GM12874 (cell line): ENCODE measurements at regions not wholly inside any gene's neighbourhood (a gene's known extent, or its start where the extent isn't known, plus 50 kb on each side); places are given as distances from the start of the nearest gene placed in this dataset.

Experiments used
- TF ChIP-seq, protein P1 (sequence below): IDR thresholded peaks from 2 replicates; pipeline ENCODE4 v1.5.1; 2011; ENCODE audit warnings: low read depth, mild to moderate bottlenecking, control low read depth, low read length, moderate library complexity; ENCODE audit not compliant: insufficient read depth

DNA sequence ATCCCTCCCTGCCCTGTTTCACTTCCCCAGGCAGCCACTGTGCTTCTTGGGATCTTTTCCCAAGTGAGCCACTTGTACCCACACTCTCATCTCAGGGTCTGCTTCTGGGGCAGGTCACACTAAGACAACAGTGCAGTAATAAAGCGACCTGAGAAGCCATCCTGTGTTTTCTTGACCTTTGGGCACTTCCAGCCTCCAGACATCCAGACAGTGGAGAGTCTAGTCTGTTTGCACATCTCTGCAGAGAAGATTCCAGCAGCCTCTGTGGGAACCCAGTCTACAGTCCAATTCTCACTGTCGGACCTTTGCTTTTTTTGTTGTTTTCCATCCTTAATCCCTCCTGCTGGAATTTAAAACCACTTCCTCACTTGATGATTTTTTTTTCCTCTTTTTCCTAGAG is 50.3 kb upstream of the ATP6AP2 start:
- TF ChIP-seq, protein P1, sequence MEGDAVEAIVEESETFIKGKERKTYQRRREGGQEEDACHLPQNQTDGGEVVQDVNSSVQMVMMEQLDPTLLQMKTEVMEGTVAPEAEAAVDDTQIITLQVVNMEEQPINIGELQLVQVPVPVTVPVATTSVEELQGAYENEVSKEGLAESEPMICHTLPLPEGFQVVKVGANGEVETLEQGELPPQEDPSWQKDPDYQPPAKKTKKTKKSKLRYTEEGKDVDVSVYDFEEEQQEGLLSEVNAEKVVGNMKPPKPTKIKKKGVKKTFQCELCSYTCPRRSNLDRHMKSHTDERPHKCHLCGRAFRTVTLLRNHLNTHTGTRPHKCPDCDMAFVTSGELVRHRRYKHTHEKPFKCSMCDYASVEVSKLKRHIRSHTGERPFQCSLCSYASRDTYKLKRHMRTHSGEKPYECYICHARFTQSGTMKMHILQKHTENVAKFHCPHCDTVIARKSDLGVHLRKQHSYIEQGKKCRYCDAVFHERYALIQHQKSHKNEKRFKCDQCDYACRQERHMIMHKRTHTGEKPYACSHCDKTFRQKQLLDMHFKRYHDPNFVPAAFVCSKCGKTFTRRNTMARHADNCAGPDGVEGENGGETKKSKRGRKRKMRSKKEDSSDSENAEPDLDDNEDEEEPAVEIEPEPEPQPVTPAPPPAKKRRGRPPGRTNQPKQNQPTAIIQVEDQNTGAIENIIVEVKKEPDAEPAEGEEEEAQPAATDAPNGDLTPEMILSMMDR, result no peak

DNA sequence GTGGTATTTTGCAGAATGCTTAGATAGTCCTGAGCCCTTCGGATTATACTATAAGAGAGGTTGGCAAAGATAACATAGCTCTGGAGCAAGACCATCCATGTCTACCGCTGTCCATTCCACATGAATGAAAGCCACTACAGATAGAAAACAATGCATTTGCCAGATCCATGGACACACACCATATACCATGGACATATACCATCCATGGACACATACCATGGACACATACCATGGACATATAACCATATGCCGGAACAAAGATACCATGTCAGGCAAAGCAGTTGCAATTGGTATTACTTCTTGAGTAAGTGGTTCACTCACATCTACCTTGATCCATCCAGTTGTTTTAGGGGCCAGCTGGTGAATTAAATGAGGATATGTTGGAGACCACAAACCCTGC is 53.2 kb upstream of the ATP6AP2 start:
- TF ChIP-seq, protein P1, result no peak

DNA sequence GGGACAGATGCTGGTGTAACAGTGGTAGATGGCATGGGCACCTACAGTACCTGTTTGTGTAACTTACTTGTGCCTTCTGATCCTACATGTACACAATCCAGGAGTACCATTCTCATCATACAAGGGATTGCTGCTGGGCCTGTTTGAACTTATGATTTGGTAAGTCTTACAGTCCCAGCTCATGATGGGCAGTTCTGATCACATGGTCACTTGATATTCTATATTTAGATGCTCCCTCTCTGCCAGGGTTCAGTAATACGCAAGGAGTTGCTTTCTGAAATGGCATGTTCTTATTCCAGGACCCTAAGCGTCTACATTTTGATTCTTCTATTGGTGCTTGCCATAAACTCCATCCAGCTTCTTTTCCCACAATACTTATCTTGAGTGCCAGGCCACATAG is 54.4 kb upstream of the ATP6AP2 start:
- TF ChIP-seq, protein P1, result no peak

DNA sequence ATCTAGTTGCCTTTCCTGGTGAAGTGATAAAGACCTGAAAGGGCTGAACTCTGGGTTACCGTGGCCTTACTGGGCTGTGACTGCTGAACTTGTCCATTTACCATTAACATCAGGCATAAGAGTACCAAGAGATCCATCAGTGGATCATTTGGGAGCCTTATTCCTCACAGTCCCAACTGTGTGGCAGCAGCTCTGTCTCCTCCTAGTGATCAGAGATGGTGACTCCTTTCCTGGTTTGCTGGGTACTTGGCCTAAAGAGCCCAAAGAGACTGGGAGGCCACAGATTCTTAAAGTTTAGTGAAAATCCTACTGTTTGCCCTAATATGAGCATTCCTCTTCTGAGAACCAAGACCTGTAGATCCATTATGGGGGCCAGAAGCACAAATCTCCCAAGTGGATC is 56.3 kb upstream of the ATP6AP2 start:
- TF ChIP-seq, protein P1, result no peak

DNA sequence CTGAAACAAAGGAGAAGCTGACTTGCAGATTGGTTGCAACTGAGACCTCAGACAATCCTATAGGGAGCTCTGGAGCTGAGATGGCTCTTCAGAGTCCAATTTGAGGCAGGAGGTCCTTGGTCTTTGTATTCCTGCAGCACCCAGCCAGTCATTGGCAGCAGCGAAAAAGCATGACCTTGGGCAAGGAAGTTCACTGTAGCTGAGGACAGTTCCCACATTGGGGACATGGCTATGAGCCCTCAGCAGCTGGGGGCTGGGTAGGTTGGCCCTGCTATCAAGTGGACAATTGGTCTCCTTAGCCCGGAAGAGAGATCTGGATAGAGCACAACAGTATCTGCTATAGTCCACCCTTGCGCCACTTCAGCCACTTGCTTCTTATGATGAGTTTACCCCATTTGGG is 56.9 kb upstream of the ATP6AP2 start:
- TF ChIP-seq, protein P1, result no peak

DNA sequence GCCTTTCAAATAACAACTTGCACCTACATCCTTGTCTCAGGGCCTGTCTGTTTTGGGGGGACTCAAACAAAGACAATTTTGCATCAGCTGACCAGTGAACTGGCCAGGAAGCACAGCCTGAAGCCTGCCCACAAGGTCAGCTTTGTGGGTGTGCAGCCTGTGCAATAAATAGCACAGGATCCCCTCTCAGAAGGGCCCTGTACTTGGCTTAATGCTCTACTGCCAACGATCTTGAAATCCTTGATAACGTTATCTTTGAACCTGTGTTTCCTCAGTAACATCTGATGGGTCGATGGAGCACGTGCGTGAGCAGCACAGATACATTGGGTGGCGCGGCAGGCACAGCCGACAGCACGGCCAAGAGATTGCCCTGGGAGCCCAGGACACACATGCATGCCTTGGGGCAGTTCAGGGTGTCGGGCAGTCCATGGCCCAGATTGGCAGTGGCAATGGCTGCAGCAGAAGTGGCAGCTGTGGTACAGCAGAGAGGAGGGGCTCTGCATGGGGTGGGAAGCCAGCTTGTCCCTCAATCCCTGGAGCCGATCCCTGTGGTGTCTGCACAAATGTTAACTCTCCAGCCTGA is 58.8 kb upstream of the ATP6AP2 start:
- TF ChIP-seq, protein P1, result no peak

DNA sequence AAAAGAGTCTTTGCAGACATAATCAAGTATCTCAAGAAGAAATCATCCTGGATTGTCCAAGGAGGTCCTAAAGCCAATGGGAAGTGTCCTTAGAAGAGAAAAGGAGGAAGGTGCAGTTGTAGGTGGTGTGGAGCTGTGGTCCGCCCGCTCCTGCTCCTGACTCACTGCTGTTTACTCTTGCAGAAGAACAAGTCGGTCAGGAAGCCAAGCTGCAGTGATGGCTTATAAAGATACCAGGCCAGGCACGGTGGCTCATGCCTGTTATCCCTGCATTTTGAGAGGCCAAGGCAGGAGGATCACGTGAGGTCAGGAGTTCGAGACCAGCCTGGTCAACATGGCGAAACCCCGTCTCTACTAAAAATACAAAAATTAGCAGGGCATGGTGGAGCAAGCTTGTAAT is 66.4 kb upstream of the ATP6AP2 start:
- TF ChIP-seq, protein P1, result no peak
